Spinal cord (tissue), 9 donors: ENCODE measurements at regions not wholly inside any gene's neighbourhood (a gene's known extent, or its start where the extent isn't known, plus 50 kb on each side); places are given as distances from the start of the nearest gene placed in this dataset.

Experiments
- DNase-seq, 6 donors: peaks; one replicate each; pipeline versions ENCODE4 v3.0.0 to v3.0.0-alpha.2; 2013 to 2015; ENCODE audit warnings: low spot score in 6 of 6, low read depth in 4 of 6
- H3K27ac ChIP-seq: one replicate; pipeline ENCODE4 v1.5.1; 2013; ENCODE audit warnings: low read depth, low read length, control low read depth
- H3K27me3 ChIP-seq: one replicate; pipeline ENCODE4 v1.6.1; 2013; ENCODE audit warnings: low read length; ENCODE audit not compliant: control insufficient read depth, insufficient read depth
- H3K36me3 ChIP-seq: one replicate; pipeline ENCODE4 v1.6.1; 2013; ENCODE audit warnings: low read length; ENCODE audit not compliant: control insufficient read depth, insufficient read depth
- H3K4me1 ChIP-seq: one replicate; pipeline ENCODE4 v1.6.1; 2013; ENCODE audit warnings: low read length; ENCODE audit not compliant: control insufficient read depth, insufficient read depth
- H3K4me3 ChIP-seq: one replicate; pipeline ENCODE4 v1.5.1; 2013; ENCODE audit warnings: low read depth, low read length, control low read depth
- H3K9me3 ChIP-seq: one replicate; pipeline ENCODE4 v1.6.1; 2013; ENCODE audit warnings: low read length; ENCODE audit not compliant: control insufficient read depth, insufficient read depth
- WGBS: methylation state at CpG from one replicate; pipeline ENCODE4 v1.1.5; 2013; ENCODE audit warnings: missing lambda C conversion rate; ENCODE audit not compliant: insufficient coverage; 5-methylcytosine and 5-hydroxymethylcytosine counted together
- donor health status: healthy.

- Histone ChIP-seq H3K27ac (no peak overlapping the region), H3K9me3 (no peaks in the 10 kb centered on the region), H3K4me1 (no peaks in the 10 kb centered on the region), H3K27me3 (no peaks in the 10 kb centered on the region), H3K36me3 (no peaks in the 10 kb centered on the region), H3K4me3 (no peak overlapping the region)
- DNase-seq: peak in 1 of 6 donors; percentile 92
- WGBS: 75% methylated on average over 4 of the region's 7 CpGs
Observed at GRCh38 chr17:14946481-14946880, 318.6 kb downstream of the PMP22 start.

- H3K27me3 ChIP-seq: no peaks in the 10 kb centered on the region
- no peaks in the 10 kb centered on the region for H3K4me1 ChIP-seq
- whole genome bisulfite sequencing: 85% methylated on average over 2 of the region's 3 CpGs
- no peak for DNase-seq
- H3K27ac ChIP-seq: no peak overlapping the region
- no peaks in the 10 kb centered on the region for H3K36me3 ChIP-seq
- H3K4me3 ChIP-seq: no peak overlapping the region
- no peaks in the 10 kb centered on the region for H3K9me3 ChIP-seq
Observed at GRCh38 chr17:14942526-14943190, 322.5 kb downstream of the PMP22 start.

DNA sequence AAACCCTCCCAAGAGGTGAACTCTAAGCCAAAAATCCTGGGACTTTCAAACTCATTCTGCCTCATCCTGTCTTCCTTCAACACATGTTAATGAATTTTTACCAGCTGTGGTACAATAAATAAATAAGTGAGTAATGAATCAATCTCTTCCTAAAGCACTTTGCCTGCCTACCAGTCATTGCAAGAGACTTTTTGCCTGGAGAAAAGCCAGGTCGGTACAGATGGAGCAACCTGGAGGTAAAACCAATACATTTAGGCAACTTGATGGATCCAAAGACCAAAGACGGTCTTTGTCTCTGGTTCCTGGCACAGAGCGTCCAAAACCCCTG lies 324.2 kb downstream of the PMP22 start:
- no peak for DNase-seq
- no peaks in the 10 kb centered on the region for H3K36me3 ChIP-seq
- H3K4me1 ChIP-seq: no peaks in the 10 kb centered on the region
- no peaks in the 10 kb centered on the region for H3K9me3 ChIP-seq
- H3K4me3 ChIP-seq: no peak overlapping the region
- no peak overlapping the region for H3K27ac ChIP-seq
- no peaks in the 10 kb centered on the region for H3K27me3 ChIP-seq
- WGBS: 96% methylated on average over 3 of the region's 3 CpGs

DNA sequence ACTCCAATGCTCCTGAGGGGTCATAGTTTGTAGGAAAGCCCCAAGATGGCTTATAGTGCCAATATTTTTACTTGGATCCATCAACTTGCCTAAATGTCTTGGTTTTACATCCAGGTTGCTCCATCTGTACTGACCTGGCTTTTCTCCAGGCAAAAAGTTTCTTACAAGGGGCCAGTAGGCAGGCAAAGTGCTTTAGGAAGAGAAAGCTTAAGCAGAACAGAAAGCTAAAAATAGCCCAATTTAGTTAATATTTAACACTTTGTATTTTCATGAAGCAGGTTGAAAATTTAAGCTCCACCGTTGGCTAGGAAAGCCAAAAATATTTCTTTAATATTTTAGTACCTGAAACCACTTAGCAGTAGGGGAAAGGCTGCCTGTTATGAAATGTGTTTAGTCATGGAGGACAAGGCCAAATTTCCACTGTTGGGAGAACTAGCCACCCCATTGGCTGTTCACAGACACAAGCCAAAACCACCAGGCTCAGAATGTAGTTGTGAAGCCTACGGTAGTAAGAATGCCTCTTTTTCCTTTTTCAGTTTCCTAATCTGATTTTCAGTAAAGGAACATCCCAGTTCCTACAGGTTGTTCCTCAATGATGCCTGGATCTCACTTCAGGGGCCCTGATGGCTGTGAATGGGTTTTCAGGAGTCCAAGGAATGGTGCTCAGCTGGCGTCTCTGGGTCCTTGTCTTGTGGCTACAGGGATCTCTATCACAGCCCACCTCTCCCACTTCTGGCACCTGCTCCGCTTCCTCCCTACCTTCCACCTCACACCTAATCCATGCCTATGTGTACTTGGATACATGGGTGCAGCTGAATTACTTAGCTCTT lies 324.8 kb downstream of the PMP22 start:
- 91% methylated on average over 3 of the region's 4 CpGs for WGBS
- Histone ChIP-seq H3K9me3 (no peaks in the 10 kb centered on the region), H3K27ac (no peak overlapping the region), H3K4me1 (no peaks in the 10 kb centered on the region), H3K27me3 (no peaks in the 10 kb centered on the region), H3K4me3 (no peak overlapping the region), H3K36me3 (no peaks in the 10 kb centered on the region)
- DNase-seq: no peak

- WGBS: no CpG with 5 or more reads among the region's 2 CpGs
- H3K27ac ChIP-seq: no peak overlapping the region
- DNase-seq: no peak
- no peak overlapping the region for H3K4me3 ChIP-seq
- no peaks in the 10 kb centered on the region for H3K9me3 ChIP-seq
- H3K27me3 ChIP-seq: no peaks in the 10 kb centered on the region
- H3K4me1 ChIP-seq: no peaks in the 10 kb centered on the region
- no peaks in the 10 kb centered on the region for H3K36me3 ChIP-seq
Observed at GRCh38 chr17:14935845-14936485, 329.2 kb downstream of the PMP22 start.

- Histone ChIP-seq H3K36me3 (no peaks in the 10 kb centered on the region), H3K4me3 (no peak overlapping the region), H3K4me1 (no peaks in the 10 kb centered on the region), H3K27ac (no peak overlapping the region), H3K27me3 (no peaks in the 10 kb centered on the region), H3K9me3 (no peaks in the 10 kb centered on the region)
- no peak for DNase-seq
- WGBS: no CpG with 5 or more reads among the region's 7 CpGs
Observed at GRCh38 chr17:14935139-14935841, 329.8 kb downstream of the PMP22 start.

- WGBS: 75% methylated on average over 1 of the region's 4 CpGs
- Histone ChIP-seq H3K4me1 (no peaks in the 10 kb centered on the region), H3K36me3 (no peaks in the 10 kb centered on the region), H3K27me3 (no peaks in the 10 kb centered on the region), H3K9me3 (no peaks in the 10 kb centered on the region), H3K27ac (no peak overlapping the region), H3K4me3 (no peak overlapping the region)
- no peak for DNase-seq
Observed at GRCh38 chr17:14933676-14934075, 331.4 kb downstream of the PMP22 start.

DNA sequence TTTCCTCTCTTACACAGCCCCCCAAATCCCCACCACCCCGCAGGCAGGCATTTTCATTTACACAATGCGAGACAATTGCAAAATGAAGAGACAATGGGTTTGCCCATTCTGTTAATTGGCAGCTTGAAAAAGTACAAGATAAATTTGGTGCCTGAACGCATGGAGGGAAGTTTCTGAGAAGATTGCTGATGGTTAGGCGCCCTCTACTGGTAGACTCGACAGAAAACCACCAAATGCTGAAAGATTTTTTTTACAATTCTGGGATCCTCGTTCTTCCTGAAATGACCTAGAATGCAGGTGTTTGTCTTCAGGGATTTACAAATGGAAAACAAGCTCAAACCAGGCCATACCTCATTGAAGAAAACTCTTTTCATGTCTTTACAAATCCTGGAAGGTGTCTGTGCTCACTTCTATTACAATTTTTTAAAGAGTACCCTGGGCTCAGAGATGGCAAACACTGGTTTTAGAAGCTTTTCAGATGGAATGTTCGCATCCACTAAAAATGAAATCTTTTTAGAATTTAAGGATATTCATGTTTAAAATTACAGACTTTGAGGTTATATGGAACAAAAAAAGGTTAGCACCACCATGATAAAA lies 338.5 kb downstream of the PMP22 start:
- no peaks in the 10 kb centered on the region for H3K9me3 ChIP-seq
- H3K27ac ChIP-seq: no peak overlapping the region
- no peaks in the 10 kb centered on the region for H3K4me1 ChIP-seq
- WGBS: 0% methylated on average over 3 of the region's 7 CpGs
- no peaks in the 10 kb centered on the region for H3K36me3 ChIP-seq
- no peak overlapping the region for H3K4me3 ChIP-seq
- peak in 5 of 6 donors; percentile 68 to 96 (median 80) for DNase-seq
- no peaks in the 10 kb centered on the region for H3K27me3 ChIP-seq

- H3K9me3 ChIP-seq: no peaks in the 10 kb centered on the region
- WGBS: no CpG with 5 or more reads among the region's 8 CpGs
- DNase-seq: no peak
- no peaks in the 10 kb centered on the region for H3K27me3 ChIP-seq
- no peak overlapping the region for H3K27ac ChIP-seq
- H3K4me3 ChIP-seq: no peak overlapping the region
- no peaks in the 10 kb centered on the region for H3K36me3 ChIP-seq
- no peaks in the 10 kb centered on the region for H3K4me1 ChIP-seq
Observed at GRCh38 chr17:14926073-14926472, 339.1 kb downstream of the PMP22 start.
